AG04449 (cell line): ENCODE measurements at regions not wholly inside any gene's neighbourhood (a gene's known extent, or its start where the extent isn't known, plus 50 kb on each side); places are given as distances from the start of the nearest gene placed in this dataset.

ENCODE experiments used
- CTCF ChIA-PET: fragments of 350-600 bp; formaldehyde crosslinking; extraction: SDS; loops from one replicate; lab custom pipeline; 2021; ENCODE audit warnings: antibody characterized with exemption; lab: Yijun Ruan, JAX
- POLR2A ChIA-PET: fragments of 400-600, 350-600 bp; formaldehyde crosslinking; extraction: SDS; loops from one replicate; lab custom pipeline; 2020; ENCODE audit warnings: antibody characterized with exemption, inconsistent platforms; lab: Yijun Ruan, JAX
- DNase-seq: peaks from one replicate; pipeline ENCODE4 v3.0.0-alpha.2; 2010; ENCODE audit warnings: low read depth, low spot score
- H3K4me3 ChIP-seq: 2 replicates; pipeline ENCODE4 v1.5.1; 2011; ENCODE audit warnings: low read depth, mild to moderate bottlenecking, control low read depth, low read length
- TF ChIP-seq, protein P1 (sequence below): IDR thresholded peaks from one replicate; pipeline ENCODE4 v1.5.1; 2011; ENCODE audit warnings: mild to moderate bottlenecking, moderate library complexity, low read length, control low read depth, inconsistent platforms; ENCODE audit not compliant: insufficient read depth; ENCODE audit errors: missing control alignments

- POLR2A ChIA-PET = no interaction called here
- TF ChIP-seq, protein P1, sequence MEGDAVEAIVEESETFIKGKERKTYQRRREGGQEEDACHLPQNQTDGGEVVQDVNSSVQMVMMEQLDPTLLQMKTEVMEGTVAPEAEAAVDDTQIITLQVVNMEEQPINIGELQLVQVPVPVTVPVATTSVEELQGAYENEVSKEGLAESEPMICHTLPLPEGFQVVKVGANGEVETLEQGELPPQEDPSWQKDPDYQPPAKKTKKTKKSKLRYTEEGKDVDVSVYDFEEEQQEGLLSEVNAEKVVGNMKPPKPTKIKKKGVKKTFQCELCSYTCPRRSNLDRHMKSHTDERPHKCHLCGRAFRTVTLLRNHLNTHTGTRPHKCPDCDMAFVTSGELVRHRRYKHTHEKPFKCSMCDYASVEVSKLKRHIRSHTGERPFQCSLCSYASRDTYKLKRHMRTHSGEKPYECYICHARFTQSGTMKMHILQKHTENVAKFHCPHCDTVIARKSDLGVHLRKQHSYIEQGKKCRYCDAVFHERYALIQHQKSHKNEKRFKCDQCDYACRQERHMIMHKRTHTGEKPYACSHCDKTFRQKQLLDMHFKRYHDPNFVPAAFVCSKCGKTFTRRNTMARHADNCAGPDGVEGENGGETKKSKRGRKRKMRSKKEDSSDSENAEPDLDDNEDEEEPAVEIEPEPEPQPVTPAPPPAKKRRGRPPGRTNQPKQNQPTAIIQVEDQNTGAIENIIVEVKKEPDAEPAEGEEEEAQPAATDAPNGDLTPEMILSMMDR = no peak
- CTCF ChIA-PET = interaction anchor here (1.2 kb wide), 1 partner anchor 16 kb away, joined by 3 read pairs; no protein-coding TSS in a partner anchor
- H3K4me3 ChIP-seq = no peak overlapping the region
- no peak for DNase-seq
Measured at GRCh38 chr3:104610730-104611652, 755.7 kb upstream of the ALCAM start.

DNA sequence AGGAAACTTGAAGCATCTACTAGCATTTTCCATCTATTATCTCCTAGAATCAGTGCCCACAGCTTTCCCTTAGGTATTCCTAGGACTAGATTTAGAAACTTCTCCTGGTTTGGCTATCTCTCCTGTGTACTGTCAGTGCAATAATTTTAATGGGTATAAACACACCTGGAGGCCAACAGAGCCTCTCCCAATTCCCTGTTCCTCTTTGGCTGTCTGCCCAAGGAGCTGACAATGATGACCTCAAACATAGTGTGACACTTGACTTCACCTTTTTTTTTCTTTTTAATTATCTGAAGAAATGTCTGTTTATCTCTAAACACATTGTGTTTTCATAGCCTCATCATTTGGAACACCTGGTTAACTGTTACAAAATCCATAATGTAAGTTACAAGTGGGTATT is 754.5 kb upstream of the ALCAM start:
- CTCF ChIA-PET = interaction anchor here (0.8 to 1.2 kb wide), 5 partner anchors 9 to 22 kb away, joined by 3 to 4 read pairs (median 3); no protein-coding TSS in a partner anchor
- H3K4me3 ChIP-seq = no peak overlapping the region
- TF ChIP-seq, protein P1 = no peak
- POLR2A ChIA-PET = no interaction called here
- no peak for DNase-seq

- DNase-seq = no peak
- POLR2A ChIA-PET = no interaction called here
- TF ChIP-seq, protein P1 = no peak
- CTCF ChIA-PET = interaction anchor here (1.3 to 1.4 kb wide), 3 partner anchors 10 to 18 kb away, joined by 3 to 6 read pairs (median 4); no protein-coding TSS in a partner anchor
- H3K4me3 ChIP-seq = no peak overlapping the region
Measured at GRCh38 chr3:104614564-104614963, 752.1 kb upstream of the ALCAM start.

GRCh38 chr3:104628185-104628789 is 738.4 kb upstream of the ALCAM start:
- ChIA-PET CTCF (interaction anchor here (0.6 to 2.2 kb wide), 12 partner anchors 10 to 738 kb away, joined by 3 to 8 read pairs (median 3); partner anchors contain the start of gene ALCAM), POLR2A (no interaction called here)
- no peak overlapping the region for H3K4me3 ChIP-seq
- TF ChIP-seq, protein P1 = peak; percentile 64
- DNase-seq = no peak

DNA sequence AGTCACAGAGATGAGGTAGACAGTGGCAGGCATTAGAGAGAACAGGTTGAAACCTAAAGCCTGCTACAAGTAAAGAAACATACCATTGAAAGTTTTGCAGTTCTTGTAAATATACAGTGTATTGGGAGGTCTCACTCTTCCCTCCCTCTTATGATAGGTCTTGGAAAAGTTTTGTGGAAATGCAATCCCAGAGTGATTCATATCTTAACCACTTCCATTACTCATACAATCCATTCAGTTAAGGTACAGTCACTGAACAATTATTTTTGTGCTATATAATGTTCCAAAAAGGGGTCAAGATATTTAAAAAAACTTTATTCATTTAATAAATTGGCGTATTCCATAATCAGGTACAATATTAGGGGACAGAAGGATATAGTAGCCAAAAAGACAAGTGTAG is 737.7 kb upstream of the ALCAM start:
- CTCF ChIA-PET = interaction anchor here (0.6 to 1.4 kb wide), 12 partner anchors 10 to 738 kb away, joined by 3 to 6 read pairs (median 3); partner anchors contain the start of gene ALCAM
- peak; percentile 41 for DNase-seq
- TF ChIP-seq, protein P1 = no peak
- POLR2A ChIA-PET = no interaction called here
- no peak overlapping the region for H3K4me3 ChIP-seq

- TF ChIP-seq, protein P1 = no peak
- no peak overlapping the region for H3K4me3 ChIP-seq
- ChIA-PET POLR2A (no interaction called here), CTCF (no interaction called here)
- DNase-seq = no peak
Measured at GRCh38 chr3:104631254-104631653, 735.5 kb upstream of the ALCAM start.
